Mesothelial cell of epicardium (in vitro differentiated cells): ENCODE measurements at regions not wholly inside any gene's neighbourhood (a gene's known extent, or its start where the extent isn't known, plus 50 kb on each side); places are given as distances from the start of the nearest gene placed in this dataset.

Experiments
- DNase-seq, 2 experiments: peaks; one replicate each; pipeline ENCODE4 v3.0.0; 2021; ENCODE audit warnings: low spot score in 2 of 2; ENCODE audit not compliant: unreplicated experiment in 2 of 2
- H3K27ac Mint-ChIP-seq: 2 replicates; pipeline ENCODE4 v1.8.0; 2021; ENCODE audit warnings: mixed read lengths
- H3K27me3 Mint-ChIP-seq: 2 replicates; pipeline ENCODE4 v1.8.0; 2021; ENCODE audit warnings: low read depth, mixed read lengths
- H3K36me3 Mint-ChIP-seq: 2 replicates; pipeline ENCODE4 v1.8.0; 2021; ENCODE audit warnings: mixed read lengths
- H3K4me1 Mint-ChIP-seq: 2 replicates; pipeline ENCODE4 v1.8.0; 2021; ENCODE audit warnings: mixed read lengths
- H3K4me3 Mint-ChIP-seq: 2 replicates; pipeline ENCODE4 v1.8.0; 2021; ENCODE audit warnings: mild to moderate bottlenecking, moderate library complexity, mixed read lengths
- H3K9me3 Mint-ChIP-seq: 2 replicates; pipeline ENCODE4 v1.8.0; 2021; ENCODE audit warnings: mixed read lengths
- CTCF ChIP-seq: fragments of 200-600 bp; sonication (generic); IDR thresholded peaks from one replicate; pipeline ENCODE4 v1.5.0; 2021; ENCODE audit warnings: antibody characterized with exemption; ENCODE audit not compliant: unreplicated experiment

DNA sequence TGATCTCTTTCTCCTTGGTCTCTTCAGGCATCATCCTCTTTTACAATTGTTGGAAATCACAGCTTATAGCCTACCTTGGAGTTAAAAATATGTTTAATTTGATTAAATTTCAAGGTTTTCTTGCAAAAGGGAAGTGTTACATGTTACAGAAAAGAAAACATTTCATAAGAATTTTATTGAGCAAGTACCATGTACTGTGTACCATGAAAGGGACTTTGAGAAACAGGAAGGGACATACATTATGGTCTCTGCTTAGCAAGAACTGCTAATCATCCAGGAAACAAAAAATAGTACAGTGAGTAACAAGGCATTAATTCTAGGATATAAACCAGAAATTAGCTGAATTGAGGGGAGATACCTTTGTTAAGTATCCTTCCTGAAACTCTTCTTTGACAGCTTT, 145.3 kb upstream of the SPACA1 start:
- Mint-ChIP-seq H3K27me3 (no peaks in the 10 kb centered on the region), H3K36me3 (no peaks in the 10 kb centered on the region), H3K4me1 (peaks cover 35% of the 10 kb centered on the region), H3K27ac (no peak overlapping the region), H3K9me3 (no peaks in the 10 kb centered on the region), H3K4me3 (no peak overlapping the region)
- DNase-seq, result no peak
- no peak for TF ChIP-seq CTCF

- H3K36me3 Mint-ChIP-seq, result no peaks in the 10 kb centered on the region
- H3K4me3 Mint-ChIP-seq, result no peak overlapping the region
- H3K27ac Mint-ChIP-seq, result no peak overlapping the region
- H3K4me1 Mint-ChIP-seq, result peaks cover 41% of the 10 kb centered on the region
- DNase-seq, result no peak
- H3K9me3 Mint-ChIP-seq, result no peaks in the 10 kb centered on the region
- TF ChIP-seq CTCF, result no peak
- H3K27me3 Mint-ChIP-seq, result no peaks in the 10 kb centered on the region
Observed at GRCh38 chr6:87901613-87902012, 146.0 kb upstream of the SPACA1 start.

DNA sequence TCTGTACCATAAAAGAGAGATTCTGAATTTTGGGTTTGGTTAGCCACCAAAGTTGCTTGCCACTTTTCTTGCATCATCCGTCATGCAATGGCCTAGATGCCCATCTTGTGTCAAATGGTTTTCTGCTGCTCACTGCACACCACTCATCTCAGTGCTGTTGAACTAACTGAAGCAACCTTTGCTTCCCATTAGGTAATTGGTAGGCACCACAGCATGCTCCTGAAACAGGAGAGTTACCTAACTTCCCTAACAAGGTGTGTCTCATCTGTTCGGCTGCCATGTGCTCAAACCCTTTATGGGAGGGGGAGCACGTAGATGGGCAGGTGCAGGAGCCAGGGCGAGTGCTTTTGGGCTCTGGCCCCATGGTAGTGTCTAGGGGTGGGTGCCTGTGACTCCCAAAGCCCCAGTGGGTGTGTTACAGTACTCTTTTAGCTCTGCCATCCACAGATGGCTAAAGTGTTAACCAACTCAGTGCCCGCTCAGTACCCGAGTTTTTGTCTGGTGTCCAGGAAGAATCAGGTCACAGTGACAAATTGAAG, 147.4 kb upstream of the SPACA1 start:
- H3K27me3 Mint-ChIP-seq, result no peaks in the 10 kb centered on the region
- H3K4me1 Mint-ChIP-seq, result peaks cover 33% of the 10 kb centered on the region
- no peak for DNase-seq
- H3K36me3 Mint-ChIP-seq, result no peaks in the 10 kb centered on the region
- no peak for TF ChIP-seq CTCF
- no peak overlapping the region for H3K27ac Mint-ChIP-seq
- H3K4me3 Mint-ChIP-seq, result no peak overlapping the region
- no peaks in the 10 kb centered on the region for H3K9me3 Mint-ChIP-seq

DNA sequence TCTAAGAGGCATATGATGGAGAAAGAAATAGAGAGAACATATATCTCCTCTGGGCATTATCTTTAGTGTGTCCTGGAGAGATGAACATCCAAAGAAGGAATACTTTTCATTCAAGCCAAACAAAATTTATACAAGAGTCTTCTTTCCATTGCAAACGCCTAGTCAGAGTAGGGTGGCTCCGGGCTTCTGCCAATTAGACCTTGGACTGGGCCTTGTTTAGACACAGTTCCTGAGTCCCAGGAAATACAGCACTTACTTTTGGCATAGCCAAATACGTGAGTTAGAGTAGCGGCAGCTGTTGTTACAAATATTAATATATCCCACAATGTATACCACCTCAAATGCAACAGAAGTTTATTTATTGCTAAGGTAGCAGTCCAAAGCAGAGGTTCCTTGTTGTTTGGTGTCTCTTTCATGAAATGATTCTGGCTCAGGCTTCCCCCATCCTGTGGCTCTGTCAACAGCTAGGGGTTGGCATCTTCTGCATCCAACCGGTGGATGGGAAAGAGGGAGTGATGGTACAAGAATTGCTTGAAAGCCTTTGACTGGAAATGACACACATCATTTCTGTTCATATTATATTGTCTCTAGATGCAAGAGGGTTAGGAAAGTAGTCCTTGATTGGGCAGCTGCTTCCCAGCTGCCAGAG, 148.0 kb upstream of the SPACA1 start:
- Mint-ChIP-seq H3K27ac (no peak overlapping the region), H3K4me1 (peaks cover 27% of the 10 kb centered on the region), H3K9me3 (no peaks in the 10 kb centered on the region), H3K36me3 (no peaks in the 10 kb centered on the region), H3K27me3 (no peaks in the 10 kb centered on the region), H3K4me3 (no peak overlapping the region)
- no peak for TF ChIP-seq CTCF
- DNase-seq, result no peak

DNA sequence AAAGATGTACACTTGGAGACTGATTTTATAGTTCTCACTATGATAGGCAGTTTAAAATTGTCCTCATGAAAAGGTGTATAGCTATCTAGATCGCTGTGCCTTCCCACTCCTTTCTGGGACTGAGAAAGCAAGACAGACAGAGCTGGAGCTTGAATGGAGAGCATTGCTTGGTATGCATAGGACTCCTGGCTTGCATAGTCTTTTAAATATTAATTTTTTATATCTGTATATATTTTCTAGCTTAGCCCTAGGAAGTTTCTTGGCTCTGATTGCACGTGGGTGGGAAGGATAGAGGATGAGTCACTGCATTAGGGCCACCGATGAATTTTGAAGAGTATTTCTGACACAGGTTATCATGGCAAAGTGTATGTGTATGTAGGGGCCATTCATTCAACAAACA, 150.0 kb upstream of the SPACA1 start:
- no peak overlapping the region for H3K27ac Mint-ChIP-seq
- H3K27me3 Mint-ChIP-seq, result no peaks in the 10 kb centered on the region
- DNase-seq, result no peak
- no peak overlapping the region for H3K4me3 Mint-ChIP-seq
- no peaks in the 10 kb centered on the region for H3K36me3 Mint-ChIP-seq
- no peak for TF ChIP-seq CTCF
- H3K4me1 Mint-ChIP-seq, result peaks cover 11% of the 10 kb centered on the region
- no peaks in the 10 kb centered on the region for H3K9me3 Mint-ChIP-seq
